GM19452 (cell line): ENCODE measurements at regions not wholly inside any gene's neighbourhood (a gene's known extent, or its start where the extent isn't known, plus 50 kb on each side); places are given as distances from the start of the nearest gene placed in this dataset.
"Not testable (repeated sequence)": the region's sequence is repeated elsewhere in the genome, so short reads cannot be mapped to it uniquely, and the experiment has no call there.

Experiments
- ATAC-seq: cut with Tn5 transposase; IDR thresholded peaks from one replicate; pipeline ENCODE4 v1.9.1; 2021; ENCODE audit not compliant: unreplicated experiment

DNA sequence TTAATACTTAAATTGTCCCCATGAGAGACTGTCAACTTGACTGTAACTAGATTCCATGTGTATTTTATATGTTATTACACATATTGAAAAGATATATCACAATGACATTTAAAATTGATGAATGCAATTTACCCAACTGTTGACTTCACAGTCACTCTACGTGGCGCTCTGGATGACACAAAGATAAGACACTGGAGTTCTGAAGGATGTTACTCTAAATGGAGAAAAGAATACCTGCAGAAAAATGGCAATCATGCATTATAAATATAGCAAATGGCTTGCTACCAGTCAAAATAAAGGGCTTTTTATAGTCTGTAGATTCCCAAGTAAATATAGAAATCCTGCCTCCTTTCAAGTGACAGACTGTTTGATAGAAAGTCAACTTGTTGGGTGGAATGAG, 143.6 kb upstream of the KLF6 start:
- ATAC-seq: no peak

DNA sequence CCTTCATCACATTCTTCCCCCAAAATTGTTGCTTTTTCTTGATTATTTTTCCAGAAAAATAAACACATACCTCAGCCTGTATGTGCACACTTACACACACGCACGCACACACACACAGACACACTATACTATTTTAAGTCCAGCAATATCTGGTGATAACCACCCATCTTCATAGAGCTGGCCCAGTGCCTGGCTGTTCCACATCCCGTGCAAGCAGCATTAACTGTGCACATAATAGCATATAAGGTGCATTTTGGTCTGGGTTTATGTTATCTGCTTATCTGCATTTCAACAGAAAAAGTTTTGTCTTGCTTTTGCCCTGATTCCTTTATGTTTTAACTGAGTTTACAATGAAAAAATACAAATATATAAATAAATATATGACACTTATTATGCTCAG, 143.1 kb upstream of the KLF6 start:
- no peak for ATAC-seq

DNA sequence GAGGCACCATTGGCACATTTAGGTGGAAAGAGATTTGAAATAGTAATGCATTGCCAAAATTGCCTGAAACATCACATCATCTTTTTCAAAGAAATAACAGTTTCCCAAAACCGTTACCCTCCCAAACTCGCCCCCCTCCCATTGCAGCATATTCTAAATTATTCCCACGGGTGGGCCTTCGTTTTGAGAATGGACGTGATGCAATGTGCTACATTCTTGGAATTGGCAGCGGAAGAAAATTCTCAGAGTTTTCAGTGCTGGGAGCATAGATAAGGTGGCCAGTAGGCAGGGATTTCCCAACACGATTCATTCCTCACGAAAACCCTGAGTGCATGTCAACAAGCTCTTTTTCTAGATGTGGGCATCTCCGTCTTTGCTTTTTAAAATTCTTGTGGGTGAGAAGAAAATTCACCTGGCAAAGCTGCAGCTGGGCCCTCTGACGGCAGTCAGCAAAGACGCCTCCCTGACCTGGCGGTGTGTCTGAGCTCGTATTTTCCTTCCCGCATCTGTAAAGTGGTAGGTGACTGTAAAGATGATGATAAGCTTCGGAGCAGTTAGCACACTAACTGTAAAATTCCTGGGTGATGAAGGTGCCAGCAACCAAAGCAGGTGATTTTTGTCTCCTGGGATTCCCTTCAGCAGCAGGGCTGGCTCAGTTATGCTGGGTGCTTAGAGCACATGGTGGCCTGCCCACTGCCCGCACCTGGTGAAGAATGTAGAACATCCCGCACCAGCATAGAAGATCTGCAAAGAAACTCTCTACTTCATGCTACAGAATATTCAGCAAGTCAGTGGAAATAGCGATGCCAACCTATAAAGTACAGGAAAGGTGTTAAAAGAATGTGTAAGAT, 141.9 kb upstream of the KLF6 start:
- ATAC-seq: no peak

DNA sequence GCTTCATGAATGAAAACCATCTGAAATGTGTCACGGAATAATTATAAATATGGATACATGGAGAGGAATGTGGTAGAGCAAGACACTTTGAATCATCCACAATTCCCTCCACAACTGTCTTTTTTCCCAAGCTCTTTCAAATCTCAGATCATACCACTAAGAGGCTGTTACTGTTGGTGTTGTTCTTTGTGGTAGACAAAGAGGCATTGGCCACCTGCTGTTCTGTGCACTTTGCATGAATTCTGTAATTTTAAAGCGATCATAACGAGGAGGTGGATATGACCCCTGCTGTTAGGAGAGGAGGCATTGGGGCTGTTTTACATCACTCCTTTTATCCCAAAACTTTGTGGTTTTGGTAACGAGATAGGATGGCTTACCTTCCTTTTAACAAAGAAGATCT, 141.2 kb upstream of the KLF6 start:
- no peak for ATAC-seq

DNA sequence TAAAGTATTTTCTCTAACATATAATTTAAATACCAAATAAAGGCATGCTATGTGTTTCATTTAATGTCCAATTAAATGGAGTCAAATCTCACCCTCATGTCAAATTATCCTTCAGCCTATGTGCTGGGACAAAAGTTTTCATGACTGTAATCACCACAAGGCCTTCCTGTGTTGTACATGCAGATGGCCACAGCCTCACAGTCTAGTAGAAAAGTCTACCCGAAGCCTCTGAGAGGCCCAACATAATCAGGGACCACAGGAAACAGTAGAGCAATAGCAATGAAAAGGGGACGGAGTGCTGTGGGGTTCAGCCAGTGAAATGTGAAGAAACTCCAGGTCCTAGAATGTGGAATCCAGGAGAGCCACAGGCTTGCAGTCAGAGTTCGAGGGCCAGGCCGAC, 140.2 kb upstream of the KLF6 start:
- no peak for ATAC-seq

DNA sequence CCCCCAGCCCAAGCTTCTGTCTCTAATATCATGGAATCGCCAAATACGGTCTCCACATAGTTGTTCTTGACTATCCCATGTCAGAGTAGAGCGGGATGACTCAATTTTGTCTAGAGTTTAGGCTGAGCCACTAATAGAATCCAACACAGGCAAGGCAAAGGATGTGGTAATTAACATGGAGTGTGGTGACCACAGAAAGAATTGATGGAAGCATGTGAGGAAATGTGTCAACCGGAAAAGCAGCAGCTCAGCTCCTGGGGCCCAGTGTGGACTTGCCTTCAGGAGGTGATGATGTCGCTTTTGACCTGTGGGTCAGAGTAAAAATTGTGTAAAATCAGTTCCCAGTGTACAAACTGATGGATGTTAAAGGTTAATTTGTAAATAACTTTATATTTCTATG, 139.3 kb upstream of the KLF6 start:
- no peak for ATAC-seq

DNA sequence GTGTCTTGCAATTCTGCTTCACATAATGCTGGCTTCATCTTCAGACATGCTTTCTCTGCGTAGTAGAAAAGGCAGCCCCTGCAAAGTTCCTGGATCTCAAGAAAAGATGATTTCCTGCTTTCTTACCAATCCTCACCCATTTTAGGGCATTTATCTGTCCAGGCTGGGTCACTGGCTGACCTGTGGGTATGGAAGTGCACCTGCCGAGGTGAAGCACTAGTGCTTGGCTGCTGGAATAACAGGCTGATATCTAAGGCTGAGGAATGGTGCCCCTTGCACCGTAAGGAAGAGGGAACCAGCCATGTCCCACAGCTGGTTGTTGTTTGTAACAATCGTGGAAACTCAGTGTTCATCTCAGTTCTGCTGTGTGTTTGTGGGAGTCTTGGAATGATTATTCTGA, 138.0 kb upstream of the KLF6 start:
- no peak for ATAC-seq

DNA sequence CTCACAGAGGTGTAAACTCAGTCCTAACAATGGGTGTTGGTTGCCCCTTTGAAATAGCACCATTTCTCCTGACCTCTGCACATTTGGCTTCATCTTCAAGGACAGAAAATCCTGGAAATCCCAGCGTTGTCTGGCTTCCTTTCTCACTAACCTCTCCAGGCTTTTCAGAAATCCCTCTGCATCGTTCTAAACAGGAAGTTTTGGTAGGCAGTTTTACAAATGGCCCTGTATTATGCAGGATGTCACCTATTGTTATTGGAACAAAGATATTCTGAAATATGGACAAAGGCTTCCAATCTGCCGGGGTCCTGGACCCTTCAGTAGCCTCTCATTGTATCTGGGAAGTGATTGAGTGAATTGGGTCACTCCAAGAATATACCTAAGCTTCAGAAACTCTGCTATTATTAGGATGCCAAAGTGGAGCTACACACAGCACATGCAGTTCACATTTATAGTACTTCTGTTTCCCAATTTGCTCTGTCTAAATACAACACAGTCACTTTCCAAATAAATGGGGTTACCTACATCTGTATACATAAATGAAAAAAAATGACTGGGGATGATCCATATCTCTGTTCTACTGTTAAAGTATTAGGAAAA, 134.8 kb upstream of the KLF6 start:
- no peak for ATAC-seq

DNA sequence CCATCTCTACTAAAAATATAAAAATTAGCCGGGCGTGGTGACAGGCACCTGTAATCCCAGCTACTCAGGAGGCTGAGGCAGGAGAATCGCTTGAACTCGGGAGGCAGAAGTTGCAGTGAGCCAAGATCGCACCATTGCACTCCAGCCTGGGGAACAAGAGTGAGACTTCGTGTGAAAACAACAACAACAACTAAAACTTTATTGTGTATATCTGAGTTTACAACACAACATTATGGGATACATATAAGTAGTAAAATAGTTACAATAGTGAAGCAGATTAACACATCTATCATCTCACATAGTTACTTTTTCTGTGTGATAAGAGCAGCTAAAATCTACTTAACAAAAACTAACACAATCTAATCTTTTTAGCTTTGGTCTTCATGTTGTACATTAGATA, 132.4 kb upstream of the KLF6 start:
- not testable (repeated sequence) for ATAC-seq

DNA sequence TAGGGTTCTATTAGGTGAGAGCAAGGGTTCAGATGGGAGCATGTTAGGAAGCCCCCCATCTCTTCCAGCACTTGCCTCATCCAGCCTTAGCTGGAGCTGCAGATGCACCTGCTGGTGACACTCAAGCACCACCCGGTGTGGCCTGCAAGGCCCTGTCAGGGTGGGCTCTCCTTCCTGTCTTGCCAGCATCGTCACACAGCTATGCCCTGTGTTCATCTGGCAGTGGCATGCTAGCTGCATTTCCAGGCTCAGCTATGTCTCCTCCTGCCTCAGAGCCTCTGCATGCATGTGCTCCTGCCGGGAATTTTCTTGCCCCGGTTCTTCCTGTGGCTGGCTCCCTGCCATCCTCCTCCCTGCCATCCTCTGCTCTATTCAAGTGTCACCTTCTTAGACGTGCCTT, 129.7 kb upstream of the KLF6 start:
- no peak for ATAC-seq

DNA sequence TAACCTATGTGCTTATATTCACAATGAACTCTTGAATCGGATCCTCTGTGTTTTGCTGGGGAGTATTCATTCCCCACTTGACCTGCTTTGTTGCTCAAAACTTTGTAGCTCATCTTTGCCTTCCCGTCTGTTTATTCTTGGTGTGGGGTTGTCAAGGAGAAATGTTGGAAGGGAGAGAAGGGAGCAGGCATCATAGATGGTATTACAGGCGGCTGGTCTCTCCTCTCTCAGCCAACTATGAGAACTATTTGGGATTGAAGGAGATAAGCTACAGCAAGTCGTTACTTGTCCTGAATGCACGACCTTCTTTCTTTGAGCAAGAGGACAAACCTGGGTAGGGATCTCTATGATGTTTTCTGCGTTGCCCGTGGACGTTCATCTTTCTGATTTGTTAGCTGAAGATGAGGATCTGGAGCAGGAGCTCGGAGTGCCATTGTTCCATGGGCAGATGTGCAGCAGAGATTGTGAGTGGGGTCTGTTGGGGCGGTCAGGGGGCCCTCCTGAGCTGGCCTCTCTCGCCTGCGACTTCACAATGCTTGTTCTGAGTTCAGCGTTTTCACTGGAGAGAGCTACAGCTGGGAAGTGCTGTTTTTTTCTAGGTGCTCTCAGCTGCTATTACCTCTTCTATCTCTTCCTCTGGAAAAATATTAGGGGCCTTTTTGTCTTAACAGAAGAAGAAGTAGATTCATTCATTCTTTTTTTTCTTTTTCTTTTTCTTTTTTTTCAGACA, 126.9 kb upstream of the KLF6 start:
- no peak for ATAC-seq

DNA sequence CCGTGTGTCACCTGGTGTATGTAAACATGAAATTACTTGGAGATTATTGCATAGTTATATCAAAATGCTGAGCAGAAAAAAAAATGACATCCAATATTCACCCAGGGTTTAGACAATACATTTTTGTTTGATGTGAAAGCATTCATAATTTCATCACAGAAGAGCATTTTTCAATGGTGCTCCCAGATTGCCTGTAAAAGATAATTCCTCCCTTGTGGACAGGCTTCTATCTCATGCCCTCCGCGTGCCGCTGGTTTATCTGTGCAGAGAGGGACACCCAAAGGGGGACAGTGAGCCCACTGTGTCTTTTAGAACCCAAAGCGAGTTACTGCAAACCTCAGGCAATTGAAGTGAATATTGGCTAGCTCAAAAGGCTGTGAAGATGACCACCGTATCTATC, 126.2 kb upstream of the KLF6 start:
- ATAC-seq: no peak

DNA sequence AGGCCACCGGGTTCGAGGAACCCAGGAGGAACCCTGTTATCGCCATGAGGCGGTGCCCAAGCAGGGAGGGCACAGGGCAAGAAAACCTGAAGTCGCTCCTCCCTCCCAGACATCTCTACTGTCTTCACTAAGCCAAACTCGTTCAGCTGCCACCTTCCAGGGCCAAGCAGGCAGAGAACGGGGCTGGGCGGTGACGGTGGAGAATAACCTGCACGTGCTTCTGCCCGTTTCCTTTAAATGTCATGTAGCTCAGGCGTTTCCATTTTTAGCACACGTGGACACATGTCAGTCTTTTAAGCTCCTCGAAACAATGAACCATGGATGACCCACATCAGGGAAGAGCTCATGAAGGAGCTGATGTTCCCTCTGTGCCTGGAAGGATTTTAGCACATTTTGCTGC, 124.3 kb upstream of the KLF6 start:
- ATAC-seq: no peak

DNA sequence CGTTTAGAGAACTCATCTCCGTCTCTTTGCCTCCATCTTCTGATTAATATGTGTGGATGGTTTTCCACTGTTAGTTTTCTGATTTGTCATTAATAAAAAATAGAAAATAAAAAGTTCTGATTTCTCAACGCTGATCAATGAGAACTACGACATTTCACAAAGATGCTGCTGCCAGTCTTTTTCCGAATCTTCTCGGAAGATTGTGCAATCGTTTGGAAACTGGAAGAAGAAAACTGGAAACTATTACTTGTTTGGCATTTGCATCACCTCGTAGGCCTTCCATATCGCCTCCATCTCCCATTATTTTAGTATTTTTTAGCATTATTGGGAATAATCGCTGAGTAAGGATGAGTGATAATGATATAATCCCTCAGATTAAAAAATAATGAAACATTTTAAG, 123.2 kb upstream of the KLF6 start:
- no peak for ATAC-seq

DNA sequence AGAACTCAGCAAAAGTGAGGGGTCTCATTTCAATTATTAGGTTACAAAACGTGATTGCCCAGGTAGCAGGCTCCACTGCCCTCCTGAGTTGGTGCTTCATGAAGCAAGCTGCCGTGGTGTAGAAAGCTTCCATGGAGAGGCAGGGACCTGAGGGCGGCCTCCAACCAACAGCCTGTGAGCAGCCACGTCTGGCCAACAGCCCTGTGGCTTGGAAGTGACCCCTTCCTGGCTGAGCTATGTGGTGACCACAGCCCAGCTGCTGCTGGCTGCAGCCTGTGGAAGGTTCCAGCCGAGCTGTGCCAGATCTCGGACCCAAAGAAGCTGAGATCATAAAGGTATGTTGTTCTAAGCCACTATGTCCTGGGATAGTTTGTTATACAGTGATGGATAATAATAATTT, 122.5 kb upstream of the KLF6 start:
- no peak for ATAC-seq

DNA sequence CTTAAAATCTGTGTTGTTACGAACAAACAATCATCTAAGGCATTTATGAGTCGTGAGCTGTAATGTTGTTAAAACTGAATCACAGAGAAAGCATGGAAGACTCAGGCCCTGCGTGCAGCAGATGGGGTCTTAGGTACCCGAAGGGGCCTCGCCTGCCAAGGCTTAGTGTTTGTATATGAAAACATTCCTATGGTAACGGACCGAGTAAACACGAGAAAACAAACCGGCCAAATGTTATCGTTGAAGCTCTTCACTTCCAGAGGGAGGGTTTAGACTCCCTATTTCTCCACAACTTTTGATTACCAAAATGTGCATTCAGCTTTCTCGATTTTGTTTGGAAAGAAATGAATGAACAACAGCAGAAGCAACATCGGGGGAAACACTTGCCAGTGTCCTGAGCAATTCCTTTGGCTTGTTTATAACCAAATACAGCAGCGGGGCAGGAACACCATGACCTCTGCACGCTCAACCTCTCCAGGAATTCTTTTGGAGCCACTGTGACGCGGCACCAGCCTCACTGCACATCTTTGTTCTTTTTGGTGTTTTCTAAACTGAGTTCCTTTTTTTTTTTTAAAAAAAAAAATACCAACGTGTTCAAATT, 121.6 kb upstream of the KLF6 start:
- ATAC-seq: no peak

DNA sequence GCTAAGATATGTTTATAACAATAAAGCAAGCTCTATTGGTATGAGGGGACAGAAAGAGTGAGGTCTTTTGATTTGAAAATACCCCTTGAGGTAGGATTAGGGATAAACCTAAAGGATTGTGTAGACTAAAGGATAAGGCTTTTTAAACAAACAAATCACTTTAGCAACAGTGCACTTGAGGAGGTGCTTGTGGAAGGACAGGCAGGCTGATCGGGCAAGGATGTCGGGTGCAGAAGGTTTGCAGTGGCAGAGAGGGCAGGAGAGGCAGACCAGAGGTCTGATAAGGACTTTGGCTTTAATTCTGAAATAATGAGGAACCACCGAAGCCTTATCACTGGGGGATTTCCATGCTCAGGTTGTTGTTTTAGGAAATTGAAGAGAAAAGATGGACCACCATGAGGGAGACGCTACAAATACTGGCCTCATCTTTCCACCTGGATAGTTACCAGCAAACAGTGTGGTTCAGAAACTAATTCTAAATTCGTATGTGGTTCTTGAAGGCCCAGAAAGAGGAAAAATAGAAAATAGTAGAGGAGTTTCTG, 119.5 kb upstream of the KLF6 start:
- no peak for ATAC-seq

DNA sequence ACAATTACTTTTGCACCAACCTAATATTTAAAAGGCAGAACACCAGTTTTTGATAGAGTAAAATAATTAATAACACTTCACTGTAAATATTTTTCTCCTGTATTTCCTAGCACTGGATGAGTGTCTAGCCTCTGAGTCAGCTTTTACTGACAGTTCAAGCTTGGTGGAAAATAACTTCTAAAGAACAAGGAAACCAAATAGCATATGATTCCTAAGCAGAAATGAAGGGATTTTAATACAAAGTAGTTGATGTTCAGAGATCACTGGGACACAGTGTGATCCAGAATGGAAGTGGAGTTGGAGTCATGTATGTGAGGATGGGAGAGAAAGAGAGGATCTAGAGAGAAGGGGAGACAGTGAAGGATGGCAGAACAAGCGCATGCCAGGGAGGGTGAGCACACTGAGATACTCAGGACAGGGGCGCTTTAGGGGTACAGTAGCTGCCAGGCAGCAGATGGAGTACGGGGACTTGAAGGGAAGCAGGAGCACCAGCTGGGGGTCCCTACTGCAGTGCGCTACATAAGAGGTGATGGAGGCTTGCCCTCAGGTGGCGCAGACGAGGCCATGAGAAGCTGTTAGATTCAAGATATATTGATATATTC, 117.9 kb upstream of the KLF6 start:
- peak; percentile 45 for ATAC-seq

DNA sequence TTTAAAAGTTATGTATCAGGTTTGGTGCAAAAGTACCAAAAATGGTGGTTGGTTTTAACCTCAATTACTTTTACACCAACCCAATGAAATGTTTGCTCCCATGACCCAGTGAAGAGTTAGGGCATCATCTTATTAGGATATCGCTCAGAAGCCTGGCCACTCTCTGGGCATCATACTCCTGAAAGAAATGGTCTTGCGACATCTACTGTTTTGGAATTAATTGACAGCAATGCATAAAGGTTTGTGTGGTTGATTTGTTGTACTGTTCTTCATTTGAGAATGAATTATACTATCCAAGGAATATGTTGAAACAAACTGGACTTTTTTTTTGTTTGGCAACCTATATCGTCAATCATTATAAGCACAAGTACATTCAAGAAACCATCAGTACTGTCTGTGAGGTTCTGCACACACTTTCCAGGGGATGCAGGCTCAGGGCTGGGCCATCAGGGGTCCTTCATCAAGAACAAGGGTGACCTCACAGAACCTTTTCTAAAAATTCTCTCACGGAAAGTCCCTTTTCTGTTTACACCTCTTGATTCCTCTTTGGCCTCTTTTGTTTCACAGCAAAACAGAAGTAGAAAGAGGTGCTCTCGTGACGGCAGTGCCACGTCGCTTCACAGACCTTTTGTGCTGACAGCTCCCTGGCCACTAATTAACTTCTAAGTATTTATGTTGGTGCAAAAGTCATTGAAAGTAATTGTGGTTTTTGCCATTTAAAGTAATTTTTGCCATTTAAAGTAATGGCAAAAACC, 117.2 kb upstream of the KLF6 start:
- ATAC-seq: peak; percentile 94

DNA sequence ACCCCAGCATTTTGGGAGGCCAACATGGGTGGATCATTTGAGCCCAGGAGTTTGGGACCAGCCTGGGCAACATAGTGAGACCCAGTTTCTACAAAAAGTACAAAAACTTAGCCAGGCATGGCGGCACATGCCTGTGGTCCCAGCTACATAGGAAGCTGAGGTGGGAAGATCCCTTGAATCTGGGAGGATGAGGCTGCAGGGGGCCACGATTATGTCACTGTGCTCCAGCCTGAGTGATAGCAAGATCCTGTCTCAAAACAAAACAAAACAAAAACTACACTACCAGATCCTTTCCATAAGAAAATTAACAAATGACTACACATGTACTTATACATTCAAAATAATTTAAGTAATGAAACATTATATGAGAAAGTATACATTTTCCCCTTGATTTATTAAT, 116.4 kb upstream of the KLF6 start:
- no peak for ATAC-seq
